ENCODE measurements at regions not wholly inside any gene's neighbourhood (a gene's known extent, or its start where the extent isn't known, plus 50 kb on each side); places are given as distances from the start of the nearest gene placed in this dataset.
A peak's percentile ranks its signal among the peaks of the same experiment; 100 is the strongest.

- Histone ChIP-seq H3K27me3 (no peaks in the 10 kb centered on the region), H3K36me3 (replicated peaks in 1 of 2; ENCODE audit: insufficient read depth in 1 of 2, low read depth in 2 of 2) (no peaks in the 10 kb centered on the region), H3K4me3 (no peak overlapping the region), H3K27ac (no peak overlapping the region), H3K4me1 (no peaks in the 10 kb centered on the region), H3K9me3 (no peaks in the 10 kb centered on the region)
- DNase-seq, result peak in 1 of 4 donors; percentile 2
- no peak for TF ChIP-seq POLR2A (IDR thresholded peaks at IDR 0.05)
- no peak for TF ChIP-seq CTCF (IDR thresholded peaks at IDR 0.05)
- intact Hi-C loops (cut with DNase I), result no loop called here
- no peak for ATAC-seq
- WGBS, 2 donors, result 34 to 39% methylated on average over 5 of the region's 5 CpGs
Measured at GRCh38 chr11:92667486-92668152, 301.8 kb upstream of the MTNR1B start.

- H3K4me3 ChIP-seq, result no peak overlapping the region
- H3K9me3 ChIP-seq, result no peaks in the 10 kb centered on the region
- TF ChIP-seq CTCF (IDR thresholded peaks at IDR 0.05), result no peak
- TF ChIP-seq POLR2A (IDR thresholded peaks at IDR 0.05), result no peak
- no peaks in the 10 kb centered on the region for H3K36me3 ChIP-seq (replicated peaks in 1 of 2; ENCODE audit: insufficient read depth in 1 of 2, low read depth in 2 of 2)
- H3K27me3 ChIP-seq, result no peaks in the 10 kb centered on the region
- H3K4me1 ChIP-seq, result no peaks in the 10 kb centered on the region
- no peak overlapping the region for H3K27ac ChIP-seq
- ATAC-seq, result no peak
- WGBS, 2 donors, result 31 to 46% methylated on average over 3 of the region's 3 CpGs
- intact Hi-C loops (cut with DNase I), result no loop called here
- DNase-seq, result no peak
Measured at GRCh38 chr11:92670308-92670890, 299.1 kb upstream of the MTNR1B start.

GRCh38 chr11:92671081-92671480, 298.4 kb upstream of the MTNR1B start:
- intact Hi-C loops (cut with DNase I), result no loop called here
- Histone ChIP-seq H3K27ac (no peak overlapping the region), H3K4me3 (no peak overlapping the region), H3K36me3 (replicated peaks in 1 of 2; ENCODE audit: insufficient read depth in 1 of 2, low read depth in 2 of 2) (no peaks in the 10 kb centered on the region), H3K27me3 (no peaks in the 10 kb centered on the region), H3K4me1 (no peaks in the 10 kb centered on the region), H3K9me3 (no peaks in the 10 kb centered on the region)
- ATAC-seq (no peak), DNase-seq (no peak)
- TF ChIP-seq POLR2A (IDR thresholded peaks at IDR 0.05), result no peak
- TF ChIP-seq CTCF (IDR thresholded peaks at IDR 0.05), result no peak
- 83 to 84% methylated on average over 6 of the region's 6 CpGs for WGBS, 2 donors

- H3K4me3 ChIP-seq, result no peak overlapping the region
- H3K27ac ChIP-seq, result no peak overlapping the region
- ATAC-seq, result no peak
- no peak for TF ChIP-seq CTCF (IDR thresholded peaks at IDR 0.05)
- no peak for TF ChIP-seq POLR2A (IDR thresholded peaks at IDR 0.05)
- intact Hi-C loops (cut with DNase I), result no loop called here
- DNase-seq, result no peak
- no peaks in the 10 kb centered on the region for H3K4me1 ChIP-seq
- no peaks in the 10 kb centered on the region for H3K9me3 ChIP-seq
- 50 to 69% methylated on average over 1 of the region's 1 CpG for WGBS, 2 donors
- H3K36me3 ChIP-seq (replicated peaks in 1 of 2; ENCODE audit: insufficient read depth in 1 of 2, low read depth in 2 of 2), result no peaks in the 10 kb centered on the region
- H3K27me3 ChIP-seq, result no peaks in the 10 kb centered on the region
Measured at GRCh38 chr11:92675303-92675702, 294.1 kb upstream of the MTNR1B start.

- DNase-seq (no peak), ATAC-seq (no peak)
- TF ChIP-seq CTCF (IDR thresholded peaks at IDR 0.05) (no peak), POLR2A (IDR thresholded peaks at IDR 0.05) (no peak)
- no peaks in the 10 kb centered on the region for H3K27me3 ChIP-seq
- intact Hi-C loops (cut with DNase I), result no loop called here
- no peak overlapping the region for H3K27ac ChIP-seq
- no peaks in the 10 kb centered on the region for H3K4me1 ChIP-seq
- H3K36me3 ChIP-seq (replicated peaks in 1 of 2; ENCODE audit: insufficient read depth in 1 of 2, low read depth in 2 of 2), result no peaks in the 10 kb centered on the region
- H3K4me3 ChIP-seq, result no peak overlapping the region
- H3K9me3 ChIP-seq, result no peaks in the 10 kb centered on the region
- 74 to 81% methylated on average over 3 of the region's 3 CpGs for WGBS, 2 donors
Measured at GRCh38 chr11:92675810-92676209, 293.6 kb upstream of the MTNR1B start.

Measured in body of pancreas (tissue), 4 donors.